ENCODE measurements at regions not wholly inside any gene's neighbourhood (a gene's known extent, or its start where the extent isn't known, plus 50 kb on each side); places are given as distances from the start of the nearest gene placed in this dataset.

DNA sequence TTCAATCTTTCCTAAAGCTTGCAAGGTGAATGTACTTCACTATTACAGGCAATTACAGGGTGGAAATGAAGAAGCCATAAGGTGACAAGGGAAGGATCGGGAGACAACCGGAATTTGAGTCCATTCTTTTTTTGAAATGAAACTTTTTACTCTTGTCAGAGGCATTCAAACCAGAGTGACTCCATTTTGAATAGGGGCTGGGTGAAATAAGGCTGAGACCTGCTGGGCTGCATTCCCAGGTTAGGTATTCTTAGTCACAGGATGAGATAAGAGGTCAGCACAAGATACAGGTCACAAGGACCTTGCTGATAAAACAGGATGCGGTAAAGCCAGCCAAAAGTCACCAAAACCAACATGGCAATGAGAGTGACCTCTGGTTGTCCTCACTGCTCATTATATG, 363.3 kb downstream of the TYW1 start (continued):
- TF ChIP-seq CHD7 (IDR thresholded peaks at IDR 0.05; ENCODE audit: insufficient replicate concordance, low read length) (no peak), CBX8 (IDR thresholded peaks at IDR 0.05; ENCODE audit: borderline replicate concordance, low read depth, low read length) (no peak), TEAD4 (IDR thresholded peaks at IDR 0.05; ENCODE audit: low read depth, low read length) (no peak), TAF1 (IDR thresholded peaks at IDR 0.05; ENCODE audit: low read depth, low read length) (no peak), E2F6 (IDR thresholded peaks at IDR 0.05) (no peak), SP4 (IDR thresholded peaks at IDR 0.05; ENCODE audit: low read length) (no peak), GTF2F1 (IDR thresholded peaks at IDR 0.05; ENCODE audit: borderline replicate concordance, low read depth, low read length) (no peak), KDM4A (IDR thresholded peaks at IDR 0.05; ENCODE audit: low read depth, low read length, severe bottlenecking) (no peak), MAFK (IDR thresholded peaks at IDR 0.05; ENCODE audit: low read depth, low read length) (no peak)

Measured in H1 (cell line).